IMR-90 (cell line): ENCODE measurements at regions not wholly inside any gene's neighbourhood (a gene's known extent, or its start where the extent isn't known, plus 50 kb on each side); places are given as distances from the start of the nearest gene placed in this dataset.

ENCODE experiments used
- ATAC-seq: fragments of 200-7000 bp; cut with Tn5 transposase; 2 replicates; pipeline ENCODE4 v1.9.1; 2020; ENCODE audit warnings: low read depth, mild to moderate bottlenecking, moderate library complexity
- BruUV-seq: library from RNA; stranded (reverse); fragments of 400-500 nt; replicated peaks from 2 replicates; lab custom pipeline; 2021; lab: Mats Ljungman, UMichigan
- CTCF ChIA-PET: fragments of 300-600 bp; formaldehyde crosslinking; extraction: SDS; loops from one replicate; lab custom pipeline; 2021; ENCODE audit warnings: antibody characterized with exemption; lab: Yijun Ruan, JAX
- POLR2A ChIA-PET: fragments of 300-600 bp; sonication (Branson Sonifier 250); formaldehyde crosslinking; loops from one replicate; lab custom pipeline; 2022; ENCODE audit warnings: antibody characterized with exemption; ENCODE audit not compliant: unreplicated experiment; lab: Charles Lee
- DNase-seq: peaks from one replicate; pipeline ENCODE4 v3.0.0; 2013
- H2AFZ ChIP-seq: replicated peaks from 2 replicates; pipeline ENCODE3; 2013; ENCODE audit warnings: low read length, mild to moderate bottlenecking; ENCODE audit not compliant: poor library complexity
- H2AK5ac ChIP-seq: 2 replicates; pipeline ENCODE4 v1.6.1; 2013; ENCODE audit warnings: low read depth, low read length, inconsistent platforms
- H2AK9ac ChIP-seq: replicated peaks from 2 replicates; pipeline ENCODE3; 2013; ENCODE audit warnings: mild to moderate bottlenecking, low read depth, low read length, moderate library complexity; ENCODE audit not compliant: poor library complexity
- H2BK120ac ChIP-seq: 2 replicates; pipeline ENCODE4 v1.6.1; 2013; ENCODE audit warnings: low read depth, low read length, inconsistent platforms
- H2BK15ac ChIP-seq: 3 replicates; pipeline ENCODE4 v1.6.1; 2013; ENCODE audit warnings: low read depth, low read length, inconsistent platforms
- H2BK20ac ChIP-seq: 2 replicates; pipeline ENCODE4 v1.6.1; 2013; ENCODE audit warnings: low read depth, mild to moderate bottlenecking, inconsistent platforms, low read length, moderate library complexity
- H2BK5ac ChIP-seq: 2 replicates; pipeline ENCODE4 v1.6.1; 2013; ENCODE audit warnings: mild to moderate bottlenecking, low read depth, low read length, inconsistent platforms; ENCODE audit not compliant: poor library complexity, severe bottlenecking
- H3K14ac ChIP-seq: replicated peaks from 2 replicates; pipeline ENCODE4 v1.6.1; 2013; ENCODE audit warnings: low read depth, low read length, inconsistent platforms
- H3K18ac ChIP-seq: 2 replicates; pipeline ENCODE4 v1.6.1; 2013; ENCODE audit warnings: low read depth, low read length, control low read depth
- H3K23ac ChIP-seq: 2 replicates; pipeline ENCODE4 v1.6.1; 2013; ENCODE audit warnings: low read depth, low read length, inconsistent platforms
- H3K27ac ChIP-seq: 2 replicates; pipeline ENCODE4 v1.5.1; 2013; ENCODE audit warnings: mild to moderate bottlenecking, control low read depth, low read length; ENCODE audit not compliant: insufficient read depth
- H3K27me3 ChIP-seq: 2 replicates; pipeline ENCODE4 v1.6.1; 2013; ENCODE audit warnings: low read length; ENCODE audit not compliant: control insufficient read depth, insufficient read depth
- H3K36me3 ChIP-seq: 2 replicates; pipeline ENCODE4 v1.6.1; 2013; ENCODE audit warnings: low read length, mixed read lengths; ENCODE audit not compliant: control insufficient read depth, insufficient read depth
- H3K4ac ChIP-seq: 2 replicates; pipeline ENCODE4 v1.6.1; 2013; ENCODE audit warnings: low read depth, low read length, inconsistent platforms
- H3K4me1 ChIP-seq: 2 replicates; pipeline ENCODE4 v1.6.1; 2013; ENCODE audit warnings: low read length, mixed read lengths; ENCODE audit not compliant: control insufficient read depth, insufficient read depth
- H3K4me2 ChIP-seq: 2 replicates; pipeline ENCODE4 v1.6.1; 2013; ENCODE audit warnings: low read depth, mild to moderate bottlenecking, control low read depth, low read length, moderate library complexity
- H3K4me3 ChIP-seq: 2 replicates; pipeline ENCODE4 v1.5.1; 2013; ENCODE audit warnings: low read depth, mild to moderate bottlenecking, control low read depth, low read length, moderate library complexity; ENCODE audit not compliant: insufficient read depth
- H3K56ac ChIP-seq: 2 replicates; pipeline ENCODE4 v1.6.1; 2013; ENCODE audit warnings: low read length, inconsistent platforms; ENCODE audit not compliant: insufficient read depth; ENCODE audit errors: extremely low read depth
- H3K79me1 ChIP-seq, 2 experiments: 2 replicates each; pipeline ENCODE4 v1.6.1; 2013; ENCODE audit warnings: low read length in 2 of 2, inconsistent platforms in 1 of 2, low read depth in 1 of 2
- H3K9ac ChIP-seq: 2 replicates; pipeline ENCODE4 v1.6.1; 2013; ENCODE audit warnings: low read depth, low read length, control low read depth
- H3K9me1 ChIP-seq: 2 replicates; pipeline ENCODE4 v1.6.1; 2013; ENCODE audit warnings: low read length, inconsistent platforms; ENCODE audit not compliant: insufficient read depth
- H3K9me3 ChIP-seq: 2 replicates; pipeline ENCODE4 v1.6.1; 2013; ENCODE audit warnings: low read length; ENCODE audit not compliant: control insufficient read depth, insufficient read depth
- H4K20me1 ChIP-seq: 2 replicates; pipeline ENCODE4 v1.6.1; 2013; ENCODE audit warnings: low read length, inconsistent platforms; ENCODE audit not compliant: insufficient read depth
- H4K5ac ChIP-seq: 2 replicates; pipeline ENCODE4 v1.6.1; 2013; ENCODE audit warnings: mild to moderate bottlenecking, low read depth, low read length, control low read depth
- H4K8ac ChIP-seq, 2 experiments: 2 replicates each; pipeline ENCODE4 v1.6.1; 2013; ENCODE audit warnings: low read depth in 2 of 2, low read length in 2 of 2, control low read depth in 1 of 2, inconsistent platforms in 1 of 2
- H4K91ac ChIP-seq: 2 replicates; pipeline ENCODE4 v1.6.1; 2013; ENCODE audit warnings: low read depth, low read length, inconsistent platforms; ENCODE audit not compliant: insufficient read depth
- CEBPB ChIP-seq: IDR thresholded peaks from 2 replicates; pipeline ENCODE4 v1.6.1; 2012; ENCODE audit warnings: low read depth, low read length, improper control_type of control experiment
- FOS ChIP-seq: fragments of 150-350 bp; IDR thresholded peaks from 2 replicates; pipeline ENCODE4 v1.6.1; 2016; ENCODE audit warnings: low read depth, low read length
- MAFK ChIP-seq: IDR thresholded peaks from 2 replicates; pipeline ENCODE4 v1.6.1; 2012; ENCODE audit warnings: low read depth, low read length, improper control_type of control experiment
- MAZ ChIP-seq: IDR thresholded peaks from 2 replicates; pipeline ENCODE4 v1.6.1; 2012; ENCODE audit warnings: low read depth, mild to moderate bottlenecking, low read length, improper control_type of control experiment, moderate library complexity, borderline replicate concordance
- MXI1 ChIP-seq: IDR thresholded peaks from 2 replicates; pipeline ENCODE4 v1.6.1; 2012; ENCODE audit warnings: low read depth, mild to moderate bottlenecking, low read length, moderate library complexity, borderline replicate concordance
- POLR2A ChIP-seq: IDR thresholded peaks from 2 replicates; pipeline ENCODE4 v1.6.1; 2012; ENCODE audit warnings: mild to moderate bottlenecking, low read depth, low read length
- RCOR1 ChIP-seq: IDR thresholded peaks from 2 replicates; pipeline ENCODE4 v1.6.1; 2012; ENCODE audit warnings: mild to moderate bottlenecking, low read length, improper control_type of control experiment; ENCODE audit not compliant: insufficient replicate concordance
- RFX5 ChIP-seq: IDR thresholded peaks from 2 replicates; pipeline ENCODE4 v1.8.0; 2012; ENCODE audit warnings: low read depth, mild to moderate bottlenecking, low read length, moderate library complexity
- SMC3 ChIP-seq: fragments of 150-350 bp; IDR thresholded peaks from 2 replicates; pipeline ENCODE4 v1.6.1; 2016; ENCODE audit warnings: low read depth, mild to moderate bottlenecking, antibody characterized with exemption, low read length, moderate library complexity
- USF2 ChIP-seq: fragments of 150-350 bp; IDR thresholded peaks from 2 replicates; pipeline ENCODE4 v1.6.1; 2017; ENCODE audit warnings: mild to moderate bottlenecking, antibody characterized with exemption, low read length, low read depth
- WGBS, 2 experiments: methylation state at CpG; one replicate each; pipeline versions ENCODE4 v1.1.5 to v1.1.7; 2013; ENCODE audit warnings: missing lambda C conversion rate in 2 of 2; ENCODE audit not compliant: insufficient read length in 1 of 2; ENCODE audit errors: extremely low coverage in 2 of 2; 5-methylcytosine and 5-hydroxymethylcytosine counted together
- dilution Hi-C: fragments of 300-500 bp; cut with HindIII; formaldehyde crosslinking; loops from one replicate; pipeline ENCODE4 v1.14.3; 2018; ENCODE audit warnings: low sequenced_read_pairs; ENCODE audit not compliant: unreplicated experiment
- in situ Hi-C: fragments of 300-500 bp; cut with MboI; formaldehyde crosslinking; loops from 3 replicates; pipeline ENCODE4 v1.14.3; 2019; ENCODE audit warnings: low sequenced_read_pairs, inconsistent platforms, mixed read lengths
- intact Hi-C: fragments of 100-400 bp; cut with micrococcal nuclease; formaldehyde crosslinking; loops from 2 replicates; pipeline ENCODE4 v1.10.0; 2022
- TF ChIP-seq, protein P1 (sequence below): fragments of 150-350 bp; IDR thresholded peaks from 2 replicates; pipeline ENCODE4 v1.6.1; 2016; ENCODE audit warnings: low read depth, mild to moderate bottlenecking, low read length, moderate library complexity, borderline replicate concordance

DNA sequence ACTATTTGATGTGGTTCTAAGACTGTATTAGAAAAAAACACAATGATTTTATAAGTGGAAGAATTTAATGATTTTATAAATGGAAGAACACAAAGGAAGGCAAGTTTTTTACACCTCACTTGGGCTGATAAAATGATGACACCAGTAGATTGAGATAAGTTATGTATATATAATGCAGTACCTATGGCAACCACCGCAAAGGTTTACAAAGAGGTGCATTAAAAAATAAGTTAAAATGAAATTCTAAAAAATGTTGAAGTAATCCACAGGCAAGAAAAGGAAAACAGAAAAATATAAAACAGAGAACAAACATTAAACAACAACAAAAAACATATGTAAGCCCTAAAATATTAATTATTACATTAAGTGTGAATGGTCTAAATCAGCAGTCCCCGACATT lies 490.9 kb upstream of the AADAT start:
- Histone ChIP-seq H3K27ac (no peak overlapping the region), H3K18ac (no peak overlapping the region), H2AFZ (no peak overlapping the region), H4K8ac (no peak overlapping the region), H4K20me1 (no peaks in the 10 kb centered on the region), H2BK120ac (no peak overlapping the region), H3K4me1 (no peaks in the 10 kb centered on the region), H3K27me3 (no peaks in the 10 kb centered on the region), H2BK15ac (no peak overlapping the region), H3K9me3 (peaks cover 14% of the 10 kb centered on the region), H3K9me1 (no peaks in the 10 kb centered on the region), H2AK9ac (no peak overlapping the region), H4K91ac (no peak overlapping the region), H3K56ac (no peak overlapping the region), H2BK20ac (no peak overlapping the region), H3K23ac (no peak overlapping the region), H3K4me3 (no peak overlapping the region), H3K14ac (no peak overlapping the region), H2AK5ac (no peak overlapping the region), H3K79me1 (no peaks in the 10 kb centered on the region), H3K9ac (no peak overlapping the region), H3K4ac (no peak overlapping the region), H3K4me2 (no peak overlapping the region), H3K36me3 (no peaks in the 10 kb centered on the region), H4K5ac (no peak overlapping the region), H2BK5ac (no peak overlapping the region)
- POLR2A ChIA-PET, result no interaction called here
- intact Hi-C loops, result no loop called here
- WGBS, 2 experiments, result no CpG with 5 or more reads among the region's 2 CpGs
- no TSS peak for BruUV-seq
- DNase-seq, result no peak
- in situ Hi-C loops, result no loop called here
- CTCF ChIA-PET, result no interaction called here
- no peak for ATAC-seq
- TF ChIP-seq RCOR1 (no peak), RFX5 (no peak), USF2 (no peak), CEBPB (no peak), FOS (no peak), MAFK (no peak), MXI1 (no peak), POLR2A (no peak), SMC3 (no peak), MAZ (no peak)
- TF ChIP-seq, protein P1, sequence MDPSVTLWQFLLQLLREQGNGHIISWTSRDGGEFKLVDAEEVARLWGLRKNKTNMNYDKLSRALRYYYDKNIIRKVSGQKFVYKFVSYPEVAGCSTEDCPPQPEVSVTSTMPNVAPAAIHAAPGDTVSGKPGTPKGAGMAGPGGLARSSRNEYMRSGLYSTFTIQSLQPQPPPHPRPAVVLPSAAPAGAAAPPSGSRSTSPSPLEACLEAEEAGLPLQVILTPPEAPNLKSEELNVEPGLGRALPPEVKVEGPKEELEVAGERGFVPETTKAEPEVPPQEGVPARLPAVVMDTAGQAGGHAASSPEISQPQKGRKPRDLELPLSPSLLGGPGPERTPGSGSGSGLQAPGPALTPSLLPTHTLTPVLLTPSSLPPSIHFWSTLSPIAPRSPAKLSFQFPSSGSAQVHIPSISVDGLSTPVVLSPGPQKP, result no peak
- dilution Hi-C loops, result no loop called here
